ENCODE measurements at regions not wholly inside any gene's neighbourhood (a gene's known extent, or its start where the extent isn't known, plus 50 kb on each side); places are given as distances from the start of the nearest gene placed in this dataset.

DNA sequence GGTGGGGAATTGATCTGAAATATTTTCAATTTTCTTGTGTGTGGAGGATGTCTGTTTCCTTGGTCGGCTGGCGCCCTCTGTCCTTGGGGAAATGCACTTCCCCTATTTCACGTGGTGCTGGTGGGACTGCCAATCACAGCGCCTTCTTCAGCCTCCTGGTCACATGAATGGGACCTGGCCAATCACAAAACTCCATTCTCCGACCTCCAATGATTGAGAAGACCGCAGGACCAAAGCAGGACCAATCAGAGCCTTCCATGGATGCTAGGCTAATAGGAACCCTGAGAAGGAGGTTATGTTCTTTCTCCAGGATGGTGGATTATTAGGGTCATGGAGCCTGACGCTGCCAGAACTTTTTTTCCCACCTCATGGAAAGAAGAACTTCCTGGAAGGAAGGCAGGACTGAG, 188.7 kb downstream of the TTC8 start:
- no peaks in the 10 kb centered on the region for H3K36me3 ChIP-seq (ENCODE audit: control insufficient read depth, insufficient read depth, low read length)
- 71% methylated on average over 5 of the region's 7 CpGs for WGBS (ENCODE audit: insufficient coverage)
- H3K4me3 ChIP-seq (ENCODE audit: low read depth, low read length): no peak overlapping the region
- no peaks in the 10 kb centered on the region for H3K4me1 ChIP-seq (ENCODE audit: control insufficient read depth, insufficient read depth, low read length)
- H3K9me3 ChIP-seq (ENCODE audit: control insufficient read depth, insufficient read depth, low read length): no peaks in the 10 kb centered on the region
- no peaks in the 10 kb centered on the region for H3K27me3 ChIP-seq (ENCODE audit: control insufficient read depth, insufficient read depth, low read length)
- no peak overlapping the region for H3K27ac ChIP-seq (ENCODE audit: low read depth, low read length)
- DNase-seq (ENCODE audit: low read depth in 4 of 6, low spot score in 6 of 6): no peak

DNA sequence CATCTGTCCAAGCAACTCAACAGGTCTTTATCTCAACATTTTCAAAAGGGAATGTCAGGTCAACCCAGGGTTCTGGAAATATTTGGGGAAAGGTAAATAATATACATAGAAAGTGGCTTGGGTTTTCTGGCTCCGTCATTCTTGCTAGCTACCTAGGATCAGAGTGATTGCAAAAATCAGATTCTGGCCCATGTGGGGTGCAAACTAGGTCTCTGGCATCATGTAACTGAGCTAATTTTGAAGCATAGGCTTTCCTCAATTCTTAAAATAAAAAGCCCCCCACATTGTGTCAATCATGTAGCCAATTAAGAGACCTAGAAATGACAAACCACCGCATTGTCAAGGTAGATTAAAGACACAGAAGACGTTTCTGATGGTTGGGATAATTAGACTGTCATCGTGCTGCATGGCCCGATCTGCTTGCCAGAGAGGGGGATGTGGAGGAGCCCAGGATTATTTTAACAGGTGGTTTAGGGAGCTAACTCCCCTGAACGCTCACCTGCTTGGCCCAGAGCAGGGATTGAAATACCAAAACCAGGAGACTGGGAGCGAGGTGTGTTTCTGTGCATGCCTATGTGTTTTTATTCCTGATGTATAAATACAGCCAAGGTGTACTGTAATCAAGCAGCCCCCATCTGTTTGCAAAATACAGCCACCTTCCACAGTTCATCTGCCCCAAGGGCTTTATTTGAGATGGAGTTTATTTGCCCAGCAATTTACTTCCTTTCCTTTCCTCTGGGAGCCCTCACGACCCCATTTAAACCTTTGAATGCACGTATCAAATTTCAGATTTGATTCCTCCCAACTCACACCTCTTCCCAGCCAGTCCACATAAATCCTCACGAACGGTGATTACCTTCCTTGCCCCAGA, 189.5 kb downstream of the TTC8 start:
- peak in 1 of 6 donors; percentile 30 for DNase-seq (ENCODE audit: low read depth in 4 of 6, low spot score in 6 of 6)
- no peaks in the 10 kb centered on the region for H3K9me3 ChIP-seq (ENCODE audit: control insufficient read depth, insufficient read depth, low read length)
- no peak overlapping the region for H3K4me3 ChIP-seq (ENCODE audit: low read depth, low read length)
- 69% methylated on average over 11 of the region's 11 CpGs for WGBS (ENCODE audit: insufficient coverage)
- no peak overlapping the region for H3K27ac ChIP-seq (ENCODE audit: low read depth, low read length)
- no peaks in the 10 kb centered on the region for H3K4me1 ChIP-seq (ENCODE audit: control insufficient read depth, insufficient read depth, low read length)
- H3K27me3 ChIP-seq (ENCODE audit: control insufficient read depth, insufficient read depth, low read length): no peaks in the 10 kb centered on the region
- H3K36me3 ChIP-seq (ENCODE audit: control insufficient read depth, insufficient read depth, low read length): no peaks in the 10 kb centered on the region

DNA sequence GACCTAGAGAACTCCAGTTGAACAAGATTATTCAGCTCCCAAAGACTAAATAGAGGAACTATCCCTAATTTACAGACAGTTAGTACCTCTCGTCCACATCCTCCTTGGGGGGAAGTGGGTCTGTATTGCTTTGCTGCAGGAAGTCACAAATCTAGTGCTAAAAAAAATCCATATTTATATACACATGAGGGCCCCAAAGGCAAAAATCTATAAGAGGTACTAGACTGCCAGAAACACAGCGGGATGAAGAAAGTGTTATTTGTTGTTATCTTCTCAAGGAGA, 190.1 kb downstream of the TTC8 start:
- Histone ChIP-seq H3K36me3 (ENCODE audit: control insufficient read depth, insufficient read depth, low read length) (no peaks in the 10 kb centered on the region), H3K9me3 (ENCODE audit: control insufficient read depth, insufficient read depth, low read length) (no peaks in the 10 kb centered on the region)
- no CpG with 5 or more reads among the region's 2 CpGs for WGBS (ENCODE audit: insufficient coverage)

DNA sequence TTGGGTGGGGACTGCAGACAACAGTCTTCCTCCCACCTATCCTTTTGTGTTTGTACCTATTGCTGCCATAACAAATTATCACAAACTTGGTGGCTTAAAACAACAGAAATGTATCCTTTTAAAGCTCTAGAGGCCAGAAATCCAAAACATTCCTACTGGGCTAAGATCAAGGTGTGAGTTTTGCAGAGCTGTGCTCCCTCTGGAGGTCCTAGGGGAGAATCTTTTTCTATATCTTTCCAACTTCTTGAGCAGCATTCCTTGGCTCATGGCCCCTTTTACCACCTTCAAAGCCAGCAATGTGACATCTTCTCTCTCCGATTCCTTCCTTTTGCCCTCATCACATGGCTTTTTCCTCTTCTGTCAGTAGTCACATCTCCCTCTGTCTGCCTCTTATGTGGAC, 190.6 kb downstream of the TTC8 start:
- 100% methylated on average over 1 of the region's 1 CpG for WGBS (ENCODE audit: insufficient coverage)
- Histone ChIP-seq H3K4me3 (ENCODE audit: low read depth, low read length) (no peak overlapping the region), H3K36me3 (ENCODE audit: control insufficient read depth, insufficient read depth, low read length) (no peaks in the 10 kb centered on the region), H3K27ac (ENCODE audit: low read depth, low read length) (no peak overlapping the region), H3K9me3 (ENCODE audit: control insufficient read depth, insufficient read depth, low read length) (no peaks in the 10 kb centered on the region), H3K4me1 (ENCODE audit: control insufficient read depth, insufficient read depth, low read length) (no peaks in the 10 kb centered on the region), H3K27me3 (ENCODE audit: control insufficient read depth, insufficient read depth, low read length) (no peaks in the 10 kb centered on the region)
- DNase-seq (ENCODE audit: low read depth in 4 of 6, low spot score in 6 of 6): no peak

More for the DNA sequence above, 190.1 kb downstream of the TTC8 start:
- no peaks in the 10 kb centered on the region for H3K27me3 ChIP-seq (ENCODE audit: control insufficient read depth, insufficient read depth, low read length)
- DNase-seq (ENCODE audit: low read depth in 4 of 6, low spot score in 6 of 6): no peak
- no peak overlapping the region for H3K4me3 ChIP-seq (ENCODE audit: low read depth, low read length)
- no peaks in the 10 kb centered on the region for H3K4me1 ChIP-seq (ENCODE audit: control insufficient read depth, insufficient read depth, low read length)
- no peak overlapping the region for H3K27ac ChIP-seq (ENCODE audit: low read depth, low read length)

DNA sequence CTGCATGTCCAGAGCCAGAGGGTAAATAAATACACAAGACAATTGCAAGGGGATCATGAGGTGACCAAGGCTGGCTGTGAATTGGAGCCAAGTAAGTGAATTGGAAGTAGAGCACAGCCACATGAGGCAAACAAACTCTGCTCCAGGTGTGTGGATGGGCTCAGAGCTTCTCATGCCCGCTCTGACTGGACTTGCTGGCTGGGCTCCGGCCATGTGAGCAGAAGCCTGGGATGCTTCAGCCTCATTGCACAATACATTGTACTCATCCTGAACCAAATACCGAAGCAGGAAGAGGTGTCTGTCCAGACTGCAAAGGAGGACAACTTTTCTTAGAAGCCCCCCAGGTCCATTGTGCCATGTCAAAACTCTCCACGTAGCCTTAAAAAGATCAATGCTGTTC, 193.0 kb downstream of the TTC8 start:
- 95% methylated on average over 3 of the region's 4 CpGs for WGBS (ENCODE audit: insufficient coverage)
- Histone ChIP-seq H3K27ac (ENCODE audit: low read depth, low read length) (no peak overlapping the region), H3K27me3 (ENCODE audit: control insufficient read depth, insufficient read depth, low read length) (no peaks in the 10 kb centered on the region)

DNA sequence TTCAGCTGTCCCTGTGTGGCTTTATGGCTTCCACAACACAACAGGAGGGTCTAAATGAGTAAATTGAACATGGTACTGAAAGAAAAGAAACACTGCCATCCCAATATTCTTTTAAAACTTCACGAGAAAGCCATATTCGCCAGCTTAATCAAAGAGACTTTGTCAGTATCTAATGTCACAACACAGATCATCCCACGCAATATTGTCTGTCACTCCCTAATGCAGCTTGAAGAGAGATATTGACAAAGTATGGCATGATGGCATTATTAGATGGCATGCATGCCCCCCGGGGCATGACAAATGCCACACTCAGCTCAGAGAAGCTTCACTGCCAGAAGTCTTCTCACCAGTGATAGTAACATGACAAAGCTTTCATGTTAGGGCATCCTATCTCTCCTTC, 197.8 kb downstream of the TTC8 start:
- Histone ChIP-seq H3K4me1 (ENCODE audit: control insufficient read depth, insufficient read depth, low read length) (peaks cover 10% of the 10 kb centered on the region), H3K27me3 (ENCODE audit: control insufficient read depth, insufficient read depth, low read length) (peaks cover 8% of the 10 kb centered on the region), H3K36me3 (ENCODE audit: control insufficient read depth, insufficient read depth, low read length) (no peaks in the 10 kb centered on the region), H3K4me3 (ENCODE audit: low read depth, low read length) (no peak overlapping the region), H3K27ac (ENCODE audit: low read depth, low read length) (no peak overlapping the region), H3K9me3 (ENCODE audit: control insufficient read depth, insufficient read depth, low read length) (no peaks in the 10 kb centered on the region)
- no peak for DNase-seq (ENCODE audit: low read depth in 4 of 6, low spot score in 6 of 6)
- 75% methylated on average over 1 of the region's 4 CpGs for WGBS (ENCODE audit: insufficient coverage)

More for the DNA sequence above, 193.0 kb downstream of the TTC8 start:
- Histone ChIP-seq H3K4me1 (ENCODE audit: control insufficient read depth, insufficient read depth, low read length) (no peaks in the 10 kb centered on the region), H3K9me3 (ENCODE audit: control insufficient read depth, insufficient read depth, low read length) (no peaks in the 10 kb centered on the region), H3K36me3 (ENCODE audit: control insufficient read depth, insufficient read depth, low read length) (no peaks in the 10 kb centered on the region), H3K4me3 (ENCODE audit: low read depth, low read length) (no peak overlapping the region)
- no peak for DNase-seq (ENCODE audit: low read depth in 4 of 6, low spot score in 6 of 6)

DNA sequence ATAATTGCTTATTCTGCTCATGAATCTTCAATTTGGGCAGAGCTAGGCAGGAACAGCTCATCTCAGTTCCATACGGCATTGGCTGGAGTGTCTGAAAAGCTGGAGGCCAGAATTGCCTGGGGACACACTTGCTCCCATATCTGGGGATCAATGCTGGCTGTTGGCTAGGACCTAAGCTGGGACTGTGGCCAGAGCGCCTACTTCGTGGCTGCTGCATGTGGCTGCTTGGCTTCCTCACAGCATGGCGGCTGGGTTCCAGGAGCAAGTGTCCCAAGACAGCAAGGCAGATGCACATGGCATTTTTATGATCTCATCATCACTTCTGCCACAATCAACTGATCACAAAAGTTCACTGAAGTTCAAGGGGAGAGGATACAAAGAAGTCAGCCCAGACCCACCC, 200.2 kb downstream of the TTC8 start:
- H3K4me3 ChIP-seq (ENCODE audit: low read depth, low read length): no peak overlapping the region
- WGBS (ENCODE audit: insufficient coverage): 83% methylated on average over 3 of the region's 4 CpGs
- H3K9me3 ChIP-seq (ENCODE audit: control insufficient read depth, insufficient read depth, low read length): no peaks in the 10 kb centered on the region
- H3K4me1 ChIP-seq (ENCODE audit: control insufficient read depth, insufficient read depth, low read length): peaks cover 17% of the 10 kb centered on the region
- no peaks in the 10 kb centered on the region for H3K36me3 ChIP-seq (ENCODE audit: control insufficient read depth, insufficient read depth, low read length)
- DNase-seq (ENCODE audit: low read depth in 4 of 6, low spot score in 6 of 6): peak in 2 of 6 donors; percentile 37 to 43
- H3K27ac ChIP-seq (ENCODE audit: low read depth, low read length): no peak overlapping the region
- peaks cover 14% of the 10 kb centered on the region for H3K27me3 ChIP-seq (ENCODE audit: control insufficient read depth, insufficient read depth, low read length)

DNA sequence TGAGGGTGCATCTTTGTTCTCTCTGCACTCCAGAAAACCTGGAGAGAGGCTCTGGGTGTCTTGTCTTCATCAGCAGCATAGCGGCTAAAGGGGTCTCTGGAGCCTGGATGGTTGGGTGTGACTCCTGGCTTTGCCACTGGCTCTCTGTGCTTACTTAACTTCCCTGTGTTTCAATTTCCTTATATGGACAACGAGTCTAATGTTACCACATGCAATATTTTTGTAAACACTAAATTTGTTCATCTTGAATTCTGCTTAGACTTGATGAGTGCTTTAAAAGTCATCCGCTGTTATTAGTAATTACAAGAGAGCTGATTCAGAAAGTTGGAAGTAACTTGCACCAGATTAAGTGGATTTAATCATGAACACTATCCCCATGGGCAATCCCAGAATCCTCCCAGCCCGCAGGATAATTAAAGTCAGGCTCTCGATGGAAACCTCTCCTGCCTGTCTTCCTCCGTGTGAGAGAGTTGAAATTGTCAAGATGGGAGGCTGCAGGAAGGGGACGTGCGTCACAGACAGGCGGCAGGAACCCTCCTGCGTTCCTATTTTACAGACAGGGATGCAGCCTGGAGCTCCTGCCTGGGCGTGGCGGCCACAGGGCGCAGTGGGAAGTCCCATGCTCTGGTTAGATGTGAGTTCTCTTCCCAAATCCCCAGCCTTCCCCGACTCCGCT, 201.2 kb downstream of the TTC8 start:
- H3K27ac ChIP-seq (ENCODE audit: low read depth, low read length): no peak overlapping the region
- peaks cover 14% of the 10 kb centered on the region for H3K27me3 ChIP-seq (ENCODE audit: control insufficient read depth, insufficient read depth, low read length)
- no peaks in the 10 kb centered on the region for H3K36me3 ChIP-seq (ENCODE audit: control insufficient read depth, insufficient read depth, low read length)
- H3K4me1 ChIP-seq (ENCODE audit: control insufficient read depth, insufficient read depth, low read length): peaks cover 17% of the 10 kb centered on the region
- no peak overlapping the region for H3K4me3 ChIP-seq (ENCODE audit: low read depth, low read length)
- 57% methylated on average over 6 of the region's 15 CpGs for WGBS (ENCODE audit: insufficient coverage)
- DNase-seq (ENCODE audit: low read depth in 4 of 6, low spot score in 6 of 6): peak in 1 of 6 donors; percentile 60
- H3K9me3 ChIP-seq (ENCODE audit: control insufficient read depth, insufficient read depth, low read length): no peaks in the 10 kb centered on the region

DNA sequence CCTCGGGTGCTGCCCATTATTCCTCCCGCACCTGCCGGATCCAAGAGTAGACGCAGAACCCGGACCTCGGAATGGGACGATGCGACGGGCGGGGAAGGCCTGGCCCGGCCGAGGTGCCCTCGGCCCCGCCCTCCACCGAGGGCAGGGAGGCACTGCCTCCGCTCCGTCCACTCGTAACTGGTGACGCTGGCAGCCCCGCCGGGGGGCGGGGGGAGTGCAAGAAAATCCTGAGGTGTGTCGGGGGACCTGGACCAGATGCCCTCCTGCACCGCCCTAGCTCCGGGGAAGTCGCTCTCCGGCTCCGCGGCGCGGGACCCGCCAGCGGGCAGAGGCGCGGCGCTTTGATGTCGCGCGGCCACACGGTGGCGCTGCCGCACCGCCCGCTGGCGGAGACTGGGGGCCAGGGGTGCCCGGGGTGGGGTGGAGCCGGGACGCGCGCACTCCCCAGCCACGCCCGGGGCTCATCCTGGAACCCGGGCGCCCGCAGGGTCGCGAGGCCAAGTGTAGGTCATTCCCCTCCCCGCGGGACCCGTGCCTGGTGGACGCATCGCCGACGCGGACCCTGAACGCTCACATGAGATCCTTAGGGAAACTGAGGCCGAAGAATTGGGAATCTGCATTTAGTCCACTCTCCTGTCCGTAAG, 202.8 kb downstream of the TTC8 start:
- Histone ChIP-seq H3K4me3 (ENCODE audit: low read depth, low read length) (peak overlapping the region; percentile 43), H3K4me1 (ENCODE audit: control insufficient read depth, insufficient read depth, low read length) (peaks cover 17% of the 10 kb centered on the region), H3K9me3 (ENCODE audit: control insufficient read depth, insufficient read depth, low read length) (no peaks in the 10 kb centered on the region), H3K36me3 (ENCODE audit: control insufficient read depth, insufficient read depth, low read length) (no peaks in the 10 kb centered on the region), H3K27me3 (ENCODE audit: control insufficient read depth, insufficient read depth, low read length) (peaks cover 14% of the 10 kb centered on the region), H3K27ac (ENCODE audit: low read depth, low read length) (no peak overlapping the region)
- DNase-seq (ENCODE audit: low read depth in 4 of 6, low spot score in 6 of 6): peak in 4 of 6 donors; percentile 35 to 83 (median 57)
- WGBS (ENCODE audit: insufficient coverage): under 1% methylated on average over 68 of the region's 68 CpGs
